ENCODE measurements at regions not wholly inside any gene's neighbourhood (a gene's known extent, or its start where the extent isn't known, plus 50 kb on each side); places are given as distances from the start of the nearest gene placed in this dataset.

GRCh38 chr11:107222916-107223460 is 204.7 kb upstream of the GUCY1A2 start:
- Histone ChIP-seq H3F3A (ENCODE audit: insufficient read depth, low read length) (no peaks in the 10 kb centered on the region), H3K36me3 (ENCODE audit: insufficient read depth, low read length) (no peaks in the 10 kb centered on the region), H3K9me2 (ENCODE audit: low read depth, low read length) (no peaks in the 10 kb centered on the region), H4K20me1 (ENCODE audit: insufficient read depth, low read length) (no peaks in the 10 kb centered on the region), H3K79me2 (ENCODE audit: insufficient read depth, low read length) (no peaks in the 10 kb centered on the region), H3K4me2 (ENCODE audit: low read length) (no peak overlapping the region), H3K4me1 (ENCODE audit: insufficient read depth, low read length, severe bottlenecking) (no peaks in the 10 kb centered on the region), H3K27me3 (ENCODE audit: insufficient read depth, low read length) (no peaks in the 10 kb centered on the region), H3K4me3 (ENCODE audit: low read depth, low read length, poor library complexity, severe bottlenecking) (no peak overlapping the region), H2AFZ (ENCODE audit: low read length) (no peak overlapping the region), H3K27ac (ENCODE audit: low read depth, low read length, poor library complexity, severe bottlenecking) (no peak overlapping the region), H3K9me3 (ENCODE audit: low read length) (no peaks in the 10 kb centered on the region), H3K9ac (ENCODE audit: low read length) (no peak overlapping the region)
- no peak for TF ChIP-seq CTCF (IDR thresholded peaks at IDR 0.05; ENCODE audit: low read length)
- TF ChIP-seq EZH2 (IDR thresholded peaks at IDR 0.05; ENCODE audit: borderline replicate concordance, low read length): no peak

GRCh38 chr11:107222431-107222830 is 204.2 kb upstream of the GUCY1A2 start:
- no peak overlapping the region for H3K9ac ChIP-seq (ENCODE audit: low read length)
- no peaks in the 10 kb centered on the region for H3K9me2 ChIP-seq (ENCODE audit: low read depth, low read length)

GRCh38 chr11:107221748-107222285 is 203.5 kb upstream of the GUCY1A2 start:
- H2AFZ ChIP-seq (ENCODE audit: low read length): no peak overlapping the region
- H3K36me3 ChIP-seq (ENCODE audit: insufficient read depth, low read length): no peaks in the 10 kb centered on the region
- no peaks in the 10 kb centered on the region for H3K4me1 ChIP-seq (ENCODE audit: insufficient read depth, low read length, severe bottlenecking)
- H3K9me3 ChIP-seq (ENCODE audit: low read length): no peaks in the 10 kb centered on the region
- no peak overlapping the region for H3K27ac ChIP-seq (ENCODE audit: low read depth, low read length, poor library complexity, severe bottlenecking)
- no peaks in the 10 kb centered on the region for H3K27me3 ChIP-seq (ENCODE audit: insufficient read depth, low read length)
- H3K9ac ChIP-seq (ENCODE audit: low read length): no peak overlapping the region
- no peak for TF ChIP-seq EZH2 (IDR thresholded peaks at IDR 0.05; ENCODE audit: borderline replicate concordance, low read length)
- TF ChIP-seq CTCF (IDR thresholded peaks at IDR 0.05; ENCODE audit: low read length): no peak
- no peak overlapping the region for H3K4me3 ChIP-seq (ENCODE audit: low read depth, low read length, poor library complexity, severe bottlenecking)
- no peaks in the 10 kb centered on the region for H4K20me1 ChIP-seq (ENCODE audit: insufficient read depth, low read length)
- H3K79me2 ChIP-seq (ENCODE audit: insufficient read depth, low read length): no peaks in the 10 kb centered on the region
- H3K4me2 ChIP-seq (ENCODE audit: low read length): no peak overlapping the region
- no peaks in the 10 kb centered on the region for H3K9me2 ChIP-seq (ENCODE audit: low read depth, low read length)
- H3F3A ChIP-seq (ENCODE audit: insufficient read depth, low read length): no peaks in the 10 kb centered on the region

More at GRCh38 chr11:107222431-107222830, 204.2 kb upstream of the GUCY1A2 start:
- TF ChIP-seq EZH2 (IDR thresholded peaks at IDR 0.05; ENCODE audit: borderline replicate concordance, low read length) (no peak), CTCF (IDR thresholded peaks at IDR 0.05; ENCODE audit: low read length) (no peak)
- Histone ChIP-seq H3K4me1 (ENCODE audit: insufficient read depth, low read length, severe bottlenecking) (no peaks in the 10 kb centered on the region), H3K79me2 (ENCODE audit: insufficient read depth, low read length) (no peaks in the 10 kb centered on the region), H3K4me2 (ENCODE audit: low read length) (no peak overlapping the region), H3K36me3 (ENCODE audit: insufficient read depth, low read length) (no peaks in the 10 kb centered on the region), H3K27ac (ENCODE audit: low read depth, low read length, poor library complexity, severe bottlenecking) (no peak overlapping the region), H4K20me1 (ENCODE audit: insufficient read depth, low read length) (no peaks in the 10 kb centered on the region), H3F3A (ENCODE audit: insufficient read depth, low read length) (no peaks in the 10 kb centered on the region), H3K9me3 (ENCODE audit: low read length) (no peaks in the 10 kb centered on the region), H3K4me3 (ENCODE audit: low read depth, low read length, poor library complexity, severe bottlenecking) (no peak overlapping the region), H2AFZ (ENCODE audit: low read length) (no peak overlapping the region), H3K27me3 (ENCODE audit: insufficient read depth, low read length) (no peaks in the 10 kb centered on the region)
